Activated T-cell treated with anti-CD3 and anti-CD28 coated beads, Interleukin-2, amount 50 U/mL, for 1 hour (primary cell): ENCODE measurements at regions not wholly inside any gene's neighbourhood (a gene's known extent, or its start where the extent isn't known, plus 50 kb on each side); places are given as distances from the start of the nearest gene placed in this dataset.
"Not testable (repeated sequence)": the region's sequence is repeated elsewhere in the genome, so short reads cannot be mapped to it uniquely, and the experiment has no call there.

Source experiments
- DNase-seq: peaks from one replicate; pipeline ENCODE4 v3.0.0-alpha.2; 2020

DNA sequence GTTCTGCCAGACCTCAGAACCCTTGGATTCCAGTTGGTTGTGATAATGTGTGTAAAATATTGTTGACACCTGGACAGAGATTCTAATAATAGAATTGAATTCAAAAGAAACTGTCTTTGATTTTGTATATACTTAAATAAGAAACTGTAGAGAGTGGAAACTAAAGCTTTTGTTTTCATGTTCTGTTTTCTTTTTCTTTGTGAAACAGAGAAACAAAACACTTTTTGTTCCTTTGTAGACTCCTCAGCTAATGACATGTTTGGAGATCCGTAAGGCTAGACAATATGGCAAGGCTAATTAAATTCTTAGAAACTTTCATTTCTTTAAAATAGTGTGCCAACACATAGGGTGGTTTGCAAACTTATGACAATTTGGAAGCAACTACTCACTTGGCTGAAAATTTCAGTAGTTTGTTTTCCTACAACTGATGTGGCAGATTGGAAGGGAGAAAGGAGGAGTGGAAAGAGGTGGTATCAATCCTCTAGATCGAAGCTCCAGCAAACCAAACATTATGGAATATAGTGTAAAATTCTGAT is 90.9 kb upstream of the FAT1 start:
- no peak for DNase-seq

DNA sequence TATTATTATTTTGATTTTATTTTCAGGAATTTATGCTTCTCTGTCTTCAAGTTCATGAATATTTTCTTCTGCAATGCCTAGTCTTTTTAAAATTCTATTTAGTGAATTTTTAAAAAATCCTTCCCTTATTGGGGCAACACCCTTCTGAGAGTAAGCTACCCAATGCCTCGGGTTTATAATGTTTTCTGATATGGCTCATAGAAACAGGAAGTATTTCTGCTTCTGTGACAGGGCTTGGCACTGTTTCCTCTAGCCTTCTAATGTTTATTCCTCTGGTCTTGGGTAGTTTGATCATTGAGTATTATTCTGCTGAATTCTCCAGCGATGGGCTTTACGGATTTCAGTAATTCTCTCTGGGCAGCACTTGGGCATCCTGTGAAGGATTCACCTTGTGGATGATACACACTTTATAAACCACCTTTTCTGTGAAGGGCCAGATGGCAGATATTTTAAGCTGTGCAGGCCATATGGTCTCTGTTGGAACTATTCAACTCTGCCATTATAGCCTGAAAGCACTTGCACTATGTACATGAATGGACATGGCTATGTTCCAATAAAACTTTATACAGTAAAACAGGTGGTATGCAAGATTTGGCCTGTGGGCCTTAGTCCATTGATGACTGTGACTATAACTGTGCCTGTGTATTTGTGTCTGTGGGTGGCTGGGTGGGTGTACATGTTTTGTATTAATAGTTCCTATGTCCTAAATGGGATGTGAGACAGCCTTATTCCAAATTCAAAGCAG is 95.9 kb upstream of the FAT1 start:
- DNase-seq = no peak

DNA sequence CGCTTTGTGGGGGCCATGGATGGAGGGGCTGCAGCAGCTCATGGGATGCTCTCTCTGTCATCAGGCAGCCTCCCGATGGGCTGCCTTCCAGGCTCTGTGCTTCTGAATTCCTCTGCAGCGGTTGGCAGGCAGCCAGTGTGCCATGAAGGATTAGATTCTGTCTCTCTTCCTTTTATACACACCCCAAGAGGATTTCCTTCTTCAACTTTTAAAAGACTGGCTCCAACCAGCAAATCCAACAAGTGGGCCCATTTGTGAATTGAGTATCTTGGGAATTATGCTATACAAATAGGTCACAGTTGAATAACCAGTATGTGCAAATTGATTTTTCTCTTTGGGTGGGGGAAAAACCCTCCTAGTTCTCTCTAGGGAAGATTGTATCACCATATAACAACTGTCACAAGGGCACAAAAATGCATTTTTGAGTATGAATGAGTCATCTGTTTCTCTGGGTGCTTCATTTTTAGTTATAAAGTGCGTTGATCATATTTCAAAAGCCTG is 96.8 kb upstream of the FAT1 start:
- no peak for DNase-seq

DNA sequence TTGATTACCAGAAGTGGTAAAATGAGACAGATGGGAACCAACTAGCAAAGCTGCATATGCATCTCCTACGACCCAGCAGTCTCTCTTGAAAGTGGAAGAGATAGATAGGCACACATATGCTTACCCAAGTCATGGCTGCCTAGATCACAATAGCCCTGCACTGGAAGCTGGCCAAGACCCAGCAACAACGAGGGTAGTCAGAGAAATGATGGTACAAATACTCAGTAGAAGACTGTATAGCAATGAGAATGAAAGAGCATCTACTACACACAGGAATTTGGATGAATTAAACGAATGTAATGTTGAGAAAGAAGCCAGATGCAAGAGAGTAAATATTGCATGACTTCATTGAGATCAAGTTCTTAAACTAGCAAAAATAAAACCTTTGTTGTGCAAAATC is 100.3 kb upstream of the FAT1 start:
- DNase-seq = no peak

DNA sequence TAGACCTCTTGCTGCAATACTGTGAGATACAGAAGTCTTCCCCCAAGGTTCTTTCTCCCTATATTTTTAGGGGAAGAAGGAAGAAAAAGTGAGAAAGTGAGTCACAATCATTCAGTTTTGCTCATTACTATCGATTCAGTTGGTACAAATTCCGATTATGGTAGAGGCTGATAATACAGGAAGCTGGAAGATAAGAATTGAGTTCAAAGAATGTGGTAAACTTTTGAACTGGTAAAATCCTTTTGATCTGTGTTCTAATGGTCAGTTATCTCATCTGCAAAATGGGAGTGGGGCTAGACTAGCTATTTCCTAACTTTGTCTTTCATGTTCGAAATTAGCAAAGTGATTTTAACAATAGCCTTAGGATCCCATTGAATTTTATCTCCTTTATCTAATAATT is 101.4 kb upstream of the FAT1 start:
- DNase-seq = no peak

DNA sequence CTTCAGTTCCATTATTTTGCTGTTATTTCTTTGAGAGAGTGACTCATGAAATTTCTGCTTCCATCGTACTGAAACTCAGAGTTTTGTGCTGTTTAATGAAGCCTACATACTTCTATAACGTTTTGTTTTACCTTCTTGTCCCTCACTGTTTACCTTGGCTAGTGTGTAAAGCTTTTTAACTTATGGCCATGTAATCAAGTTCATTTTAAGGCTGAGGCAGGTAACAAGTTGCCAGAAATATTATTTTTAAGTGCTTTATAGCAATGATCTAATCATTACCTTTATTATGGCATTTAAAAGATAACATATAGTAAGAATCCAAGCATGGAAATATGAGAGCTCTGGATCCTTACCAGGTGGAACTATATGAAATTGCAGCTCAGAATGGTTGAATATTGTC is 102.3 kb upstream of the FAT1 start:
- DNase-seq = no peak

DNA sequence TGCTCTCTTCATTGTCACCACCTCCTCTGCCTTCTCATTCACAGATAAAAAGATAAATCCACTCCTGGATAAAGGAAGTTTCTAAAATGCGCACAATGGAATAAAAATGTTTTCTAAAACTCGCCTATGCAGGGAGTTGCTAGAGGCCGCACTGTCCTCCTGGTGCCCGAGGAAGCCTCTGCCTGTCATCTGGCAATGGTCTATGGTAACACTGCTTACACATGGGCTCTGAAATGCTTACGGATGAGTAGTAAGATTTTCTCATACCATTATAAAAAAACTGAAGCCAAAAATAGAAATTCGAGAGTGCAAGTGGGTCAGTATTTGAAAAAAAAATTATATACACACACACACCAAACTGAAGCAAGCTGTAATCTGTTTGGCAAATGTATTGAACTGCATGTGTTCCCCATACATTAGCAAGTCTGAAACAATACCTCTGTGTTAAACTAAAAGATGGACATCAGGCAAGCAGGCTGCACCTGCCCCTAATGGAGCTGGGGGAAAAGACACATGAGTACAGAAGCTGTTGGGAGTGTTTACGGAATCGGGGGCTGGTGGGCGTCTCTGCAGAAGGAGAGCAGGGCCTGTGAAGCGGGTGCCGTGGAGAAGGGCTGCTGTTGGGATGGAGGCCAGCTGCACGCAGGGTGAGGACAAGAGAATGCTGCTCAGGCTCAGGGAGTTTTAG is 103.3 kb upstream of the FAT1 start:
- DNase-seq = no peak

DNA sequence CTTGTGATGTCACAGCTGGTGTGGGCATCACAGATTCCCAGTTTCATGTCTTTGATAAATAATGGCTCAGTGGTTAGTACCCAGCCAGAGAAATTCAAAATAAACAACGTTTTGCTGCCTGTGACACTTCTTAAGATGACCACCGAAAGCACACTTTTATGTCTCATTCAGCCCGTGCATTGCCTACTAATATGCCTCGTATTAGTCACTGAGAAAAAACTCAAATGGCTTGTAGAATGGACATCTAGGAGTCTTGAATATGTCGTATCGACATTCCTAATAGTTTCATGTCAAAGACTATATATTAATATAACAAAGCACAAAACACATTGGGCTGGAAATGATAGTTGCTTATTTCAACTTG is 103.9 kb upstream of the FAT1 start:
- DNase-seq = no peak

DNA sequence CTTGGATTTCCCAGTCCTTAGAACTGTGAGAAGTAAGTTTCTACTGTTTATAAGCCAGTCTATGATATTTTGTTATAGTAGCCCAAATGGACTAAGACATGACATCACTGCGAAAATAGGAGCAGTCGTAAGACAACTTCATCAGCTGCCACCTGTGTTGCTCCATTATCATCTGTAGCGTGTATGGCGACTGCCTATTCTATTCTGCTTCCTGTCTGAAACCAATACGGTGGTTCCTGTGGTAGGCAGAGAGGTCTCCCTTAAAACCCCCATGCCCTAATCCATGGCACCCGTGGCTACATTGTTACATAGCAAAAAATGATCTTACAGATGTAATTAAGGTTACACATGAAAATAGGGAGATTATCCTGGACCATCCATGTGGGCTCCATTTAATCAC is 105.4 kb upstream of the FAT1 start:
- no peak for DNase-seq

DNA sequence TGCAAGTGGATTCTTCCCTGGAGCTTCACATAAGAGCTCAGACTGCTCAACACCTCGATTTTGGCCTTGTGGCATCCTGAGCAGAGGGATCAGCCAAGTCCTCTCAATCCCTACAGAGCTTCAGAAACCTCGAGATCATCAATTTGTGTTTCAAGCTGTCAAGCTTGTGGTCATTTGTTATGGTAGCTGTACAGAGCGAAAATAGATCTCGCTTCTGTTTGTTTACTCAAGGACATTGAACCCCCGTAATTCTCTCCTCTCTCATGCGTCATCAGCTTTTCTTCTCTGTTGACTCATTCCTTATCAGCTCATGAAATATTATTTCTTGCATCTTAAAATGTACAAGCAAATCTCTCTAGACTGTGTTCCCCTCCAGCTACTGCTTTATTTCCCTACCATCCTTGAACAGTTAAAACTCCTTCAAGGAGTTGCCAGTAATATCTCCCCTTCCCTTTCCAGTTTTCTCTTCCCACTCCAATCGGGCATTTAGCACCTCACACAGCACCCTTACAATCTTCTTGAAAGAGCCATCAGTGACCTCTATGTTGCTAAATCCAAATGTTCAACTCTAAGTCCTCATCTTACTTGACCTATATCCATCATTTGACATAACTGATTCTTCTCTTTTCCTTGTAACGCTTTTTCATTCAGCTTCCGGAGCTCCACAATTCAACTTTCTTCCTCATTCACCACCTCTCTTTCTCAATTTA is 106.2 kb upstream of the FAT1 start:
- no peak for DNase-seq

DNA sequence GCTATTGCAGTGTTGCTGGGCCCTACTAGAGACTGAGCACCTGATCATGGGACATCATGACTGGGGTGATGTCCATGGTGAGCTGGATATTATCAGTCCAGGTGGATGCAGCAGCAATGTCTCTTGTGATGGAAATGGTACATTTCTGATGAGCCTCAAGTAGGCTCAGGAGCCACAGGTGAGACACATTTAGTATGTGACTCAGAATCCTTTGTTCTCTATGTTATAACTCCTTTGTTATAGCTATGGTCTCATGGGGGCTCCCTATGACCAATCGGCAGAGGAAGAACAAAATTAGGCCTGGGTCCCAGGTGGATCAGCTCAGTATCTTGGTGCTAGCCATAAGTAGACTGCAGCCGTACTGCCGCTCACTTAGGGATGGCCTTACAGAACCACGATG is 107.9 kb upstream of the FAT1 start:
- DNase-seq = no peak

DNA sequence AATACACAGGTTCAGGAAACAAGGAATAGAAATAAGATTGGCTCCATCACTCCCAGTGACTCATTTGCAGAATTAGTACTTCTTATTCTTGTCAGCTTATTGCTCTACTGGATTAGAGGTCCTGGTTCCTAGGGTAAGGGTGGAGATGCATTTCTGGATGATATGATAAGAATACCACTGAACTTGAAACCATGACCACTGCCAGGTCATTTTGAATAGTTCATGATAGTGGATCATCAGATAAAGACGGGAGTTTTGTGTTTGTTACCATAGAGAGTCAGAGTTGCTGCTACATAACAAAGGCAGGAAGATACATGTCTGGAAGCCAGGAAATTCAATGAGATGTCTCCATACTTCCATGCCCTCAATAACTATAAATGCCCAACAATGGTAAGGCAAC is 109.2 kb upstream of the FAT1 start:
- no peak for DNase-seq

DNA sequence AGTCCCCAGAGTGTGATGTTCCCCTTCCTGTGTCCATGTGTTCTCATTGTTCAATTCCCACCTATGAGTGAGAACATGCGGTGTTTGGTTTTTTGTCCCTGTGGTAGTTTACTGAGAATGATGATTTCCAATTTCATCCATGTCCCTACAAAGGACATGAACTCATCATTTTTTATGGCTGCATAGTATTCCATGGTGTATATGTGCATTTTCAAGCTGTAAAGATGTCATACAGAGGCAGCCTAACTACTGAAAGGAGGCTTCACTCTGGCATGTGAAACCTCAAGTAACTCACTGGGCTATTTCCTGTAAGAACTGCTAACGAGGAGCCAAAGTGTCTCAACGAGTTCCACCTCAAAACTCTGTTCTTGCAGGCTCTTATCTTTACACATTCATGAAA is 113.8 kb upstream of the FAT1 start:
- DNase-seq = not testable (repeated sequence)

DNA sequence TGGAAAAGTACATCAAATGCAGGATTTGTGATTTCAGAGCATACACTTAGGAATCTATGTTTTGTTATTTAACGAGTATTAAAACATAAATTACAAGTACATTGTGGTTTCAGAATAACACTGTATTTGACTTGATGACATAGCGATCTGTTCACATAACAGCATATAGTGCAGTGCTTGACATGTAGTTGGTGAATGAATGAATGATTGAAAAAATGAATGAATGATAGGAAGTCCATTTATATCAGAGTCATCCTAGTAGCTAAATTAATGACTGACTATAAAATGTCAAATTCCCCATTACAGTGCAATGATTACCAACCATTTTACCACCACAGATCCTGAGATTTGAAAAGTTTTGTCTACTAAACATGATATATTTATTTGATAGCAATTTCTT is 114.6 kb upstream of the FAT1 start:
- no peak for DNase-seq

DNA sequence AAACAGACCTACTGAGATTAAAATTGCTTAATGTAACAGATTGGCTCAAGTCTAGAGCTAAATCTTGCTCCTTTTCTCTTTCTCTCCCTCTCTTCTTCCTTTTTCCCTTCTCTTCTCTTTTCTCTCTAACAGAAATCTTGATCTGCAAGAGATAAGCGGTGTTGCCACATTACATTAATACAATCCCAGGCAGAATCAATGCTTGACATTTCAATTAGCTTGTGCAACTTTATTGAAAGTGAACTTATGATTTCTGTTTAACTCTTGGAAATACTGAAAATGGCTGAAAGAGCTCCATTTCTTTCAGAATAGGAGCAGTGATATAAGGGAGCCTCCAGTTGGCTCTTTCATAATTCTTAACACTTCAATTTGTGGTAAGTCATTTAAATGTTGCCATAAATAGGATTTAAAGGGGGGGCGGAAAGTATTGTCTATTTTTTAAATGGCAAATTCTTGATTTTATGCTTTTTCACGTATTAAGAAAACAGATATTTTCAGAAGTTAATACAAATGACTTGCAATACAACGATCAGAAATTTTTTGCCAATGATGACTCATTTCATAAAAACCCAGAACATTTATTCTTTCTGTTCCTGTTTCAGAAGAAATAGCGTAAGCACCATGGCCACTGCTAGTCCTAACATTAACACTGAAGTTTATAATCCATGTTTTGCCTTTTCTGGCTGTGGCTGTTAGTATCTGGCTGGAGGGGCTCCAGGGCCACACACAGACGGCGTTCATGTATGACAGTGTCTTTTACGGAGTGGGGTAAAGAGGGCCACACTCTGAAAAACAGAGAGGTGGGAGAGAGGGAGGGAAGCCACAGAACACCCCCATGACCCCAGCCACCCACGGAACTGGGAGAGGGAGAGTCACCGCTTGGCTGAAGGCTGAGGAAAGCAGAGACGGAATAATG is 115.7 kb upstream of the FAT1 start:
- DNase-seq = no peak

DNA sequence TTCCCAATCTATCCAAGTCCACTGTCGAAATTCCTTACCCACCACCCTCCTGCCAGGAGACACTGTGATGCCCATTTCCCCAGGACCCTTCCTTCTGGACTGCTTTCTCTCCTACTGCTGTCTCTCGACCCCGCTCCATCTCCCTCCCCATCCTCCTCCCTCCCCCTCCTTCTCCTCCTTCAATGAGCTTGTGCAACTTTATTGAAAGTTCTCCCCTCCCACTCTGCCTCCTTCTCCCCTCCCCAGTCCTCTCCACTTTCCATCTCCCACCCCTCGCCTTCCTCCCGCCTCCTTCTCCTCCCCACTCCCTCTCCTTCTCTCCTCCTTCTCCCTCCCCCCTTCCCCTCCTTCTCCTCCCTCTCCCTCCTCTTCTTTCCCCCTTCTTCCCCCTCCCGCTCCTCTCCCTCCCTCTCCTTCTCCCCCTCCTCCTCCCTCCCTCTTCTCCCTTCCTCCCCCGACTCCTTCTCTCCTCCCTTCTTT is 116.6 kb upstream of the FAT1 start:
- no peak for DNase-seq

DNA sequence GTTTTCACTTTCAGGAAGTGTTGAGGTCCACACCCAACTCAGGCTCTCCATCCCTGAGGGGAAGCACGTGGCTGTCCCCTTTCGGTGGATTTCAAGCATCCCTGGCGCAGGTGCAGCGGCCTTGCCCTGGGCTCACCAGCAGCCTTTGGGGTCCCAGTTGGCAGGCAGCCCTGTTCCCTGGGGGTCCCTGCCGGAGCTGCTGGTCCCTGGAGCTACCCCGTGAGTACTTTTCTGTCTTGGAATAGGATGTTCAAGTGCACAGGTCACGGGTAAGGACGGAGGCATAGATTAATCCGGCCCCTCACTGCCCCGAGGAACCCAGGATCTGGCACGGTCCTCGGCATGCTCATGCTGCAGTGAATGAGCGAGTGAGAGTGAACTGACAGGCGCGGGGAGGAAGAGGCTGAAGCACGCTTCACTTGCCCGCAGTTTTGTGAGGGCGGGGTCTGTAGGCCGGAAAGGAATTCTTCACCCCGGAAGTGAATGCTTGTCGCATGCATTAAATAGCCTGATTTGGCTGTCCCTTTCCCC is 117.2 kb upstream of the FAT1 start:
- no peak for DNase-seq

DNA sequence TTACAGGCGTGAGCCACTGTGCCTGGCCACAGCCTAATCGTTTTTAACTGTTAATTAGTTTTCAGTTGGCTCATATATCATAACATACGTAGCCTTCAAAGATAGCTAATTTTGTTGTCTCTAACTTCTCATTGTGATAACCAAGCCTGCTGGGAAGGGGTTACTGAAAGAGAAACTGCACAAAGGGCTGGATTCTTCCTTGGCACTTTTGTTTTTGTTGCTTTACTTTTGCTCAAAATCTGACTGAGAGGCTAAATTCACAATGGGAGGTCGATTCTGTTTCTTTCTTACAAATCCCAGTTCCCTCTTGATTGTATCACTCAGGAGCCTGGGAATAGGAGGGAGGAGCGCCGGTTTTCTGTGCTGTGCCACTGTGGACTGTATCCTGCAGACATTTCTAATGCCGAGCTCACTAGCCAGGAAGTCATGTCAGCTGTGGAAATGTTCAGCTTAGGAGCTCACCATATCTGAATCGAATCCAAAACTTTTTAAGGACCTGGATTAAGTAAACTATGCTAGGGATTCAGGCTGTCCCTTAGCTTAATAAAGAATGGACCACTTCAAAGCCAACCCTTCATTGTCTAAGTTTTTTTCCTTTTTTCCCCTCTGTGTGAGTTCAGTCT is 120.5 kb upstream of the FAT1 start:
- DNase-seq = no peak

DNA sequence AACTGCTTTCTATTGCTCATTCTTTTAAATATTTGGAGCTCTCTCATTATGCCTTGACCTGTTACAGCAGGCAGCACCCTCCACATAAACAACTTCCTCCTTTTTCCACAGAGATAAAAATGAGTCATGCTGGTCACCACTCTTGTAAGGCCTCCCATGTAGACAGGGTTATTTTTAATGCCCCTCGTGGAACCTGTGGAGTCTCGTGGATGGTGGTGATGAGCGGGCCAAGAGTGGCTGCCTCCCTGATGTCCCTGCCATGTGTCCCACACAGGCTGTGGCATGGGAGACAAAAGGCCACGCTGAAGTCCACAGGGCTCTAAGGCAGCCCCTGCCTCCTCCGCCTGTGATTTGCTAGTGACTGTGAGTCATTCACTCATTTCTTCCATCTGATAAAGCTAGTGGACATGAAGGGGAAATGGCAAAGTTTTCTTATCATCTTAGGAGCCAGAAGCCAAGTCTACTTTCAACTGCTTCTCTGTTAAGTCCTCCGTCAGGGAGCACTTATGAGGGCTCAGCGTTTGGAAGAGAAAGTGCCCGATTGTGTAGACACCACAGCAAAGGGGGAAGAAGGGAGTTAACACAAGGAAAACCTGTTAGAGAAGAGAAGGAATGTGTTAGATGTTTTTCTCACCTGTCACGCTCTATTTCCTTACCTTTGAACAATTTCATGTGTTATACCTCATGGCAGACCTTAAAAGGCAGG is 121.6 kb upstream of the FAT1 start:
- DNase-seq = no peak

DNA sequence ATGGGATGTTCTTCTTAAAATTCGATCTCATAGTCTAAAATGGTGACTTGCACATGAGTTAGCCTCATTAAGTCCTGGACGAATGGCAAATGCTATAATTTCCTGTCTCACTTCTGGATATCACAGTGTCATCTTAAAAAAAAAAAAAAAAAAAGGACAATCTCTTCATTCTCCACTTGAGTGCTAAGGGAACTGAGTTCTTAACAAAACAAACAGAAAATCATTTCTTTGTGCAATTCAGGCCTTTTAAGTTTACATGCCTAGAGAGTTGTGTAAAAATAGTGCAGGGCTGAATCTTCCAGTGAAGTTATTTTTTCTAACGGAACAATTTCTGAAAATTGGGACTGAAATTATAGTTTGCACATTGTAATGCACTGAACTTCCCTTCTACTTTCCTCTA is 122.8 kb upstream of the FAT1 start:
- no peak for DNase-seq
